Dendritic cell treated with granulocyte-macrophage colony-stimulating factor and Interleukin-4, amounts not matched to agents 40 ng/mL and 50 ng/mL, for 4 days (primary cell): ENCODE measurements at regions not wholly inside any gene's neighbourhood (a gene's known extent, or its start where the extent isn't known, plus 50 kb on each side); places are given as distances from the start of the nearest gene placed in this dataset.
"Not testable (repeated sequence)": the region's sequence is repeated elsewhere in the genome, so short reads cannot be mapped to it uniquely, and the experiment has no call there.

Experiments
- H3K27ac Mint-ChIP-seq: one replicate; pipeline ENCODE4 v1.8.0; 2022; ENCODE audit warnings: mild to moderate bottlenecking, mixed read lengths
- H3K27me3 Mint-ChIP-seq: one replicate; pipeline ENCODE4 v1.8.0; 2022; ENCODE audit warnings: mild to moderate bottlenecking, mixed read lengths
- H3K36me3 Mint-ChIP-seq: one replicate; pipeline ENCODE4 v1.8.0; 2022; ENCODE audit warnings: low read depth, mixed read lengths
- H3K4me1 Mint-ChIP-seq: one replicate; pipeline ENCODE4 v1.8.0; 2022; ENCODE audit warnings: low read depth, mixed read lengths
- H3K4me3 Mint-ChIP-seq: one replicate; pipeline ENCODE4 v1.8.0; 2022; ENCODE audit warnings: mild to moderate bottlenecking, moderate library complexity, mixed read lengths
- H3K9me3 Mint-ChIP-seq: one replicate; pipeline ENCODE4 v1.8.0; 2022; ENCODE audit warnings: mixed read lengths
- intact Hi-C: fragments of 100-400 bp; cut with micrococcal nuclease; formaldehyde crosslinking; loops from one replicate; pipeline ENCODE4 v1.15.0; 2022

GRCh38 chr4:67319607-67320006 lies 225.7 kb downstream of the CENPC start:
- H3K27ac Mint-ChIP-seq, H3K36me3 Mint-ChIP-seq, intact Hi-C loops, H3K4me3 Mint-ChIP-seq, H3K9me3 Mint-ChIP-seq, H3K4me1 Mint-ChIP-seq, H3K27me3 Mint-ChIP-seq: not testable (repeated sequence)

GRCh38 chr4:67300497-67301185 lies 244.7 kb downstream of the CENPC start:
- intact Hi-C loops, H3K4me3 Mint-ChIP-seq, H3K4me1 Mint-ChIP-seq, H3K9me3 Mint-ChIP-seq, H3K36me3 Mint-ChIP-seq, H3K27me3 Mint-ChIP-seq, H3K27ac Mint-ChIP-seq: not testable (repeated sequence)

- no peak overlapping the region for H3K4me3 Mint-ChIP-seq
- H3K9me3 Mint-ChIP-seq = no peaks in the 10 kb centered on the region
- H3K27me3 Mint-ChIP-seq = no peaks in the 10 kb centered on the region
- no peaks in the 10 kb centered on the region for H3K36me3 Mint-ChIP-seq
- H3K27ac Mint-ChIP-seq = no peak overlapping the region
- intact Hi-C loops = no loop called here
- peaks cover 12% of the 10 kb centered on the region for H3K4me1 Mint-ChIP-seq
These were observed 252.7 kb downstream of the CENPC start for GRCh38 chr4:67292636-67293035.

- intact Hi-C loops = no loop called here
- H3K27me3 Mint-ChIP-seq = no peaks in the 10 kb centered on the region
- H3K4me1 Mint-ChIP-seq = peaks cover 12% of the 10 kb centered on the region
- no peaks in the 10 kb centered on the region for H3K36me3 Mint-ChIP-seq
- no peak overlapping the region for H3K27ac Mint-ChIP-seq
- no peak overlapping the region for H3K4me3 Mint-ChIP-seq
- H3K9me3 Mint-ChIP-seq = no peaks in the 10 kb centered on the region
These were observed 253.3 kb downstream of the CENPC start for GRCh38 chr4:67292045-67292444.

- intact Hi-C loops = no loop called here
- Mint-ChIP-seq H3K9me3 (no peaks in the 10 kb centered on the region), H3K4me3 (no peak overlapping the region), H3K36me3 (no peaks in the 10 kb centered on the region), H3K27me3 (no peaks in the 10 kb centered on the region), H3K27ac (no peak overlapping the region), H3K4me1 (peaks cover 12% of the 10 kb centered on the region)
These were observed 253.7 kb downstream of the CENPC start for GRCh38 chr4:67291644-67292043.

- H3K36me3 Mint-ChIP-seq = no peaks in the 10 kb centered on the region
- H3K4me3 Mint-ChIP-seq = no peak overlapping the region
- no peak overlapping the region for H3K27ac Mint-ChIP-seq
- no peaks in the 10 kb centered on the region for H3K27me3 Mint-ChIP-seq
- H3K4me1 Mint-ChIP-seq = peaks cover 12% of the 10 kb centered on the region
- intact Hi-C loops = no loop called here
- H3K9me3 Mint-ChIP-seq = no peaks in the 10 kb centered on the region
These were observed 256.3 kb downstream of the CENPC start for GRCh38 chr4:67288964-67289363.

GRCh38 chr4:67286724-67287123 lies 258.6 kb downstream of the CENPC start:
- no peak overlapping the region for H3K27ac Mint-ChIP-seq
- no peaks in the 10 kb centered on the region for H3K9me3 Mint-ChIP-seq
- H3K4me3 Mint-ChIP-seq = no peak overlapping the region
- intact Hi-C loops = no loop called here
- no peaks in the 10 kb centered on the region for H3K36me3 Mint-ChIP-seq
- H3K27me3 Mint-ChIP-seq = no peaks in the 10 kb centered on the region
- H3K4me1 Mint-ChIP-seq = peaks cover under 1% of the 10 kb centered on the region

- Mint-ChIP-seq H3K36me3 (no peaks in the 10 kb centered on the region), H3K27me3 (no peaks in the 10 kb centered on the region), H3K9me3 (peaks cover 5% of the 10 kb centered on the region), H3K27ac (no peak overlapping the region), H3K4me1 (no peaks in the 10 kb centered on the region), H3K4me3 (no peak overlapping the region)
- intact Hi-C loops = no loop called here
These were observed 262.6 kb downstream of the CENPC start for GRCh38 chr4:67282749-67283148.

GRCh38 chr4:67275179-67275750 lies 270.0 kb downstream of the CENPC start:
- no peak overlapping the region for H3K27ac Mint-ChIP-seq
- H3K4me1 Mint-ChIP-seq = no peaks in the 10 kb centered on the region
- H3K9me3 Mint-ChIP-seq = peaks cover 9% of the 10 kb centered on the region
- intact Hi-C loops = no loop called here
- H3K36me3 Mint-ChIP-seq = no peaks in the 10 kb centered on the region
- H3K27me3 Mint-ChIP-seq = no peaks in the 10 kb centered on the region
- no peak overlapping the region for H3K4me3 Mint-ChIP-seq

- H3K9me3 Mint-ChIP-seq = peaks cover 13% of the 10 kb centered on the region
- intact Hi-C loops, H3K4me1 Mint-ChIP-seq, H3K36me3 Mint-ChIP-seq, H3K27me3 Mint-ChIP-seq, H3K27ac Mint-ChIP-seq, H3K4me3 Mint-ChIP-seq: not testable (repeated sequence)
These were observed 270.6 kb downstream of the CENPC start for GRCh38 chr4:67274671-67275070.

- H3K27me3 Mint-ChIP-seq = no peaks in the 10 kb centered on the region
- no peaks in the 10 kb centered on the region for H3K4me1 Mint-ChIP-seq
These were observed 271.6 kb downstream of the CENPC start for GRCh38 chr4:67273666-67274065.

GRCh38 chr4:67261971-67262370 lies 283.3 kb downstream of the CENPC start:
- Mint-ChIP-seq H3K9me3 (no peaks in the 10 kb centered on the region), H3K4me1 (no peaks in the 10 kb centered on the region), H3K27ac (no peak overlapping the region), H3K4me3 (no peak overlapping the region), H3K36me3 (no peaks in the 10 kb centered on the region), H3K27me3 (no peaks in the 10 kb centered on the region)
- intact Hi-C loops = no loop called here

More at GRCh38 chr4:67273666-67274065, 271.6 kb downstream of the CENPC start:
- no peaks in the 10 kb centered on the region for H3K36me3 Mint-ChIP-seq
- H3K9me3 Mint-ChIP-seq = peaks cover 17% of the 10 kb centered on the region
- intact Hi-C loops = no loop called here
- no peak overlapping the region for H3K27ac Mint-ChIP-seq
- no peak overlapping the region for H3K4me3 Mint-ChIP-seq

- no peak overlapping the region for H3K4me3 Mint-ChIP-seq
- no peak overlapping the region for H3K27ac Mint-ChIP-seq
- no peaks in the 10 kb centered on the region for H3K27me3 Mint-ChIP-seq
- intact Hi-C loops = no loop called here
- no peaks in the 10 kb centered on the region for H3K9me3 Mint-ChIP-seq
- H3K4me1 Mint-ChIP-seq = no peaks in the 10 kb centered on the region
- no peaks in the 10 kb centered on the region for H3K36me3 Mint-ChIP-seq
These were observed 288.8 kb downstream of the CENPC start for GRCh38 chr4:67256388-67257043.

- H3K4me1 Mint-ChIP-seq = no peaks in the 10 kb centered on the region
- H3K4me3 Mint-ChIP-seq = no peak overlapping the region
- H3K27ac Mint-ChIP-seq = no peak overlapping the region
- H3K9me3 Mint-ChIP-seq = no peaks in the 10 kb centered on the region
- no peaks in the 10 kb centered on the region for H3K36me3 Mint-ChIP-seq
- intact Hi-C loops = no loop called here
- H3K27me3 Mint-ChIP-seq = no peaks in the 10 kb centered on the region
These were observed 295.0 kb downstream of the CENPC start for GRCh38 chr4:67250131-67250896.
